ENCODE measurements at regions not wholly inside any gene's neighbourhood (a gene's known extent, or its start where the extent isn't known, plus 50 kb on each side); places are given as distances from the start of the nearest gene placed in this dataset.

GRCh38 chr5:82991059-82991458 lies 86.1 kb downstream of the TMEM167A start:
- no peak for TF ChIP-seq CTCF (conservative IDR thresholded peaks at IDR 0.05; ENCODE audit: low read length)
- no peak for TF ChIP-seq EZH2phosphoT487 (IDR thresholded peaks at IDR 0.05; ENCODE audit: borderline replicate concordance)

Measured in Loucy (cell line).